HG03457 (cell line): ENCODE measurements at regions not wholly inside any gene's neighbourhood (a gene's known extent, or its start where the extent isn't known, plus 50 kb on each side); places are given as distances from the start of the nearest gene placed in this dataset.

Source experiments
- ATAC-seq: cut with Tn5 transposase; IDR thresholded peaks from one replicate; pipeline ENCODE4 v1.9.1; 2021; ENCODE audit warnings: moderate number of reproducible peaks; ENCODE audit not compliant: unreplicated experiment

DNA sequence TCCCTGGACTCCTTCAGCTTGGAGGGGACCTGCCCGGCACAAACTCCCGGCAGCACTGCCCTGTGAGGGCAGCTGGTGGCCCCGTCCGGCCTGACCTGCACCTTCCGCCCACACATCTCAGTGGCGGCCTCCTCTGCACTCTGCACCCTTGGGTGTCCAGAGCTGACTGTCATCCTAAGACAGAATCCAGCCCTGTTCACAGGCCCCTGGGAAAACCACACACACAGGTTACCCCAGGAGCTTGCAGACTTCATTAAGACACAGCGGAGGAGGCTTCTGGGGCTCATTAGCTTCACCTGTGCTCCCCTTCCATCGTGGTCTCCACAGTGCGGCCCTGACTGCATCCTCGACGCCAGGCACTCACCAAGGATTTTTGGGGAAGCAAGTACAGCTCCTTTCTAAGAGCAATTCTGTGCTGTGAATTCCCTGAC is 51.5 kb upstream of the SHH start:
- ATAC-seq = no peak

DNA sequence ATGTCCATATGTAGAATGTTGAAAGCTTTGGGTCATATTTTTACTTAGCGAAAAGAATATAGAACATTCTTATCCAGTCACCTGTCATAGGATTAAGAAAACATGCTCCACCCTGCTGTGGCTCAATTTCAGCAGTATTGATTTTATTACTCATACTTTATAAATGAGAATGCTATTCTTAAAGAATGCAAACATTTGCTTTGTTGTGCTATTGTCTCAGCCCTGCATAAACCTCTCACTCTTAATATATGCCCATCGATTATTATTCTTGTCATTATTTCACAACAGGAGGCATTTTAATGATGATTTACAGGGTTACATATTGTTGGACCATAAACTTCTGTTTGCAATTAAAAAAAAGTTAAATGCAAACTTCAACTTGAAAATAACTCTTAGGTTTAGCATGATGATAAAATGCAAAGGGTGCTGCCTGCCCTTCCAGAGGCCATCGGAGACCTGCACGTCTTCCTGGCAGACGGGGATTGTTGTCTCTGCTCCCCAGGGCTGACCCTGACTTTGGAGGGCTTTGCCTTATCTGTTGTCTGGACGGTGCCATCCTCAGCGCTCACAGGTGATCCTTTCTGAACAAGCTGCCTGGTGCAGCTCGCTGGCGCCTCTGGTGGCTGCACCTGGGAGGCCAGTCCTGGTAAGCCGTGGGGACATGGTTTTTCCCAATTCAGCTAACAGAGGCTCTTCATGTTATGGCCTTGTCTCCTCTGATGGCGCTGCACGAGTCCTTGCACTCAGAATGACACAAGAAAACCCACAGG is 50.0 kb upstream of the SHH start:
- no peak for ATAC-seq
